ENCODE measurements at regions not wholly inside any gene's neighbourhood (a gene's known extent, or its start where the extent isn't known, plus 50 kb on each side); places are given as distances from the start of the nearest gene placed in this dataset.

DNA sequence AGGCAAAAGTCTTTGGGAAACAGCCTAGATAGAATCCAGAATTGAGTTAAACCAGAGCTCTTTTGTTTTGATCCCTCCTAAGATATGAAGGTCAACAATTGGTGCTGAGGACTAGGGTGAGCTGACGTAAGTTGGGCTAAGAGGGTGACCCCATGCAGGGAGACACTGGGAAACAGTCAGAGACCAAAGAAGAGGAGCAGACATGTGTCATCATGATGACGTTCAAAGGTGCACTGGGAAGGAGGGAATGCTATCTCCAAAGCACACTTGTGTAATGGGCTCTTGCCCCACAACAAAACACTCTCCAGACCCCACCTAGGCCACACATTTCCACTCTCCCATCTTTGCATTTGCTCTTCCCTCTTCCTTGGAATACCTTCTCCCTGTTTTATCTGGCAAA lies 481.4 kb downstream of the COG6 start:
- DNase-seq: no peak

DNA sequence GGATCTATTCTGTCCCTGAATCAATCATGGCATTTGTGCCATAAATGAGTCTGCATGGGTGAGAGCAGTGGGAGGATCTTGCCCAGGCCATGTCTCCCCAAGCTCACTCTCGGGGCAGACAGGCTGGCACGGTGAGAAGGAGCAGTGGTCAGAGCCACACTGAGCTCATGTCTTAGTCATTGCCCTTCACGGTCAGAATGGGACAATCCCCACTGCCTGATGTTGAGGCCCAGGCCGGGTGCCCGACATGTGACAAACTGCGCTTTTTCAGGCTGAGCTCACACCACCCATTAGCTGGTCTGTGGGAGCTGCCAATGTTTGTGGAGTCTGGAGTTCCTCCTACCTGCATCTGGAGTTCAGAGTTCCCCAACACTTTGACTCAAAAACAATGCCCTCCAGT lies 481.9 kb downstream of the COG6 start:
- no peak for DNase-seq

DNA sequence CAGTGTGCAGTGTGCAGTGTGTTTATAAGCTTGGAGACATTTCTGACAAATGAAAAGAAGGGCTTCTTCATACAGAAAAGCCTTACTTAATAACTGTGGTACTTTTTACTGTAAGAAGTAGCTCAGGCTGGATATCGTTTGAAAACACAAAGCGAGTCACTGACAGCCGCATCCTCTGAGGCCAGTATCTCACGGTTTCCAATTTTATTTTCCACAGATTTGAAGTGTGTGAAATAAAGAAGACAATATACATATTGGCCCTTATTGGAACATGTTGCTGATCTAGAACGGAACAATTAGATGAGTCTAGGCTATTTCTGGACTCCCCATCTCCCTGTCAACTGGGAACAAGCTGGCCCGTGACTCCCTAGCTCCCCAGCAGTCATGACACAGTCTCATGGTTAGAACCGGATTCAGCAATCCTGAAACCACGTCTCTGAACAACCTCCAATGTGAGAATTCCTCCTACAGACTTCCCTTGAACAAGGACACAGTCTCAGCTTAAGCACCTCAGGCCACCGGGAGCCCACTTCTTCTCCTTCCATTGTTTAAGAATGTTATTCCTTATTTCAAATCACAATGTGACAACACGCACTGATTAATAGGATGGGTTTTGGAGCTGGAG lies 484.5 kb downstream of the COG6 start:
- DNase-seq: no peak

DNA sequence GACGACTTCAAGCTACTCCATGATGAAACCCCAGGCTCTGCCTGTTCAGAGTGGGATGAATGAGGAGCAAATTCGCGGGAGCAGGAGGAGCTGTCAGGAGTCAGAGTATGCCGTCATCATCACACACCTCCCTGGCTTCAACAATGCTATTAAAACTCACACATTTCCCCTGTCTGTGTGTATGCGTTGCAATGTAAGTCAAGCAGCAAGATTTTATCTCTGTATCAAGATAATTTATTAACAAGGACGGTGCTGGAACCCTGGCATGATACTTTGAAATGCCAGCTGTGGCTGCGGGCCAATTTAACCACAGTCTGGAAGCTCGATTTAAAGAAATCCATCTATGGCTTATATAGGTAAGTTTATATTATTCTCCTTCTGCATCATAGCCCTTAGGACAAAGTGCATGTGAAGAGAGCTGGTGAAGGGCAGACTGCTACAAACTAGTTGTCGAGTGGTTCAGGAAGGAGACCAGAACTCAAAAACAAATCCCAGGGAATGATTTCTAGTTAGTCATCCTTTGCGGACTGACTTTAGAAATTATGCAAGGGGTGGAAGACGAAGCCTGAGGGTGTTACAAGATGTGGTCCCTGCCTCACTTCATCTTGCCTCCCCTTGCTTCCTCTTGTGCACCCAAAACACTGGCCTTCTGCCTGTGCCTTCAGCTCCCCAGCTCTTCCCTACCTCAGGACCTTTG lies 486.5 kb downstream of the COG6 start:
- DNase-seq: no peak

DNA sequence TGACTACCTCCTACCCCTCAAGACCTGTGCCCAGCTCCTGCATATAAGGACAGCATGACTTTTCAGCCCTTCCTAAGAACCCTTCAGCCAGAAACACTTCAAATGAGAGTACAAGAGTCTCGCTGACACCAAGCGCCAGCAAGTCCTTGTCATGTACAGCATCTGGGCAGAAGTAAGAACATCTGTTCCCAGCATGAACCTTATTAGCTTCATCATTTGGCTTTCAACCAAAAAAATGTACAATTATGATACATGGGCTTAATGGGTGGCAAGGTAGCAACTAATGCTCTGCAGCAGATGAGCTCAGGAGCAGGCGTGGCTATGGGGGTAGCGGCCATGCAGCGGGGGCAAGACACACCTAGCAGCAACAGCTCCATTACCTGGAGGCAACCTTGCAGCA lies 487.6 kb downstream of the COG6 start:
- DNase-seq: no peak

DNA sequence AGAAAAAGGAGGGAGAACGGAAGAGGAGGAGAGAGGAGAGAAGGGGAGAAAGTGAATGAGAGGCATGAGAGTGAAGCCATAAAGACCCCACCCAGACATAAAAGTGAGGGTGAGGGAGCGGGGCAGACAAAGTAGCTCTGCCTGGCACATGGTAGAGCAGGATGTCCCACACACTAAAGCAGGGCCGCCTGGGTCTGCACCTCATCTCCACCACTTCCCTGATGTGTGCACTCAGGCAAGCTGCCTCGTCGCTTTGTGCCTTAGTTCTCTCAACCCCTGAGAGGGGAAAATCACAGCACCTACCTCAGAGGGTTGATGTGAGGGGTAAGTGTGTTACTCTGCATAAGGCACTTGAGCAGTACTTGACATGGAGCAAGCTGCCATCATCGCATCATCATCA lies 488.1 kb downstream of the COG6 start:
- no peak for DNase-seq

DNA sequence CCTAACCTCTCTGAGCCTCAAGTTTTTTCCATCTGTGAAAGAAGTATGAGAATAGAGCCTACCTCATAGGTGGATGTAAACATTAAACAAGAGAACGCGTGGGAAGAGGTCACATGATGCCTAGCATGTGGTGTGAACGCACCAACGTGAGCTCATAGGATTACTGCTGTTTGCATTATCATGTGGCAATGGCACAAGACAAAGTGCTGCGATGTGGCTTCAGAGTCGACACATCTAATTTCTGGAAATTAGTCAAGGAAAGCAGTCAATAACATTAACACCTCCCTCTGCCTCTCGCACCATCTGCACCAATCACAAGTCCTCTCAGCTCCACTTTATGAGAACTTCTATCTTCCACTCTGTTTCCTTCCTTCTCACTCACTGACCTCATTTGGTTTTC lies 489.7 kb downstream of the COG6 start:
- no peak for DNase-seq

DNA sequence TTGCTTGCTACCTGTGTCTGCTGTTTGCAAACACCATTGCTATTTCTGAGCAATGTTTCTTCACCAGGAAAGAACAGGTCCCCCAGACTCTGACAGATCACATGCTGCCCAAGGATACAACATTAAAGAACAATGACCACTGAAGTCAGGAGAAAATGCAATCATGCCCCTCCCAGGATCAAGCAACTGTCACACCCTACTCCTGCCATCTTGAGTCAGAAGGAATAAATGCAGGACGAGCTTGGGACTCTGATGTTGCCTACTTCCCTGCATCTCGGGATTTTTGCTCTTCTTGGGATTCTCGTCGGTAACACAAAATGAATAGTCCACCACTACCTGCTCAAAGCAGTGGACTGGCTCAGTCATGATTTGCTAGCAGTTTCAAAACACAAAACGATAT lies 490.6 kb downstream of the COG6 start:
- no peak for DNase-seq

DNA sequence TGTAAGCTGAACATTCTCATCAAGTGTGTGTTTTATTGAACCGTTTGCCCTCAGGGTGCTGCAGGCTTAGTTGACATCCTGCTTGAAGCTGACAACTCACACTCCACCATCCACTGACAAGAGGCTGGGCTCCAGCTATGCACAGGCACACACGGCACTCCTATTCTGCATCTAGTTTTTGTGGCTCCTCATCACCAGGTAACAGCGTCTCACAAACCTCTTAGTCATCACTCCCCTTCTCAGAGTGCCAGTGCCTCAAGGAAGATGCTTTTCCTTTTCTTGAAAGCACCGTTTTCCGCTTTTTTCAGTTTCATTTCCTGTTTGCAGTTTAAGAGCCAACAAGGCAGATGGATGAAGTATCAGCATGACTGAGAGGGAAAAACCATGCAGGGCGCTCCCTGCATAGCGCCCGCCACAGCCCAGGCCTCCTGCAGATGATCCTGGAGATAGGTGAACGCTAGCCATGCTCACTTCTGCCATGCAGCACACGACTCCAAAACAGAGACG lies 491.2 kb downstream of the COG6 start:
- no peak for DNase-seq

DNA sequence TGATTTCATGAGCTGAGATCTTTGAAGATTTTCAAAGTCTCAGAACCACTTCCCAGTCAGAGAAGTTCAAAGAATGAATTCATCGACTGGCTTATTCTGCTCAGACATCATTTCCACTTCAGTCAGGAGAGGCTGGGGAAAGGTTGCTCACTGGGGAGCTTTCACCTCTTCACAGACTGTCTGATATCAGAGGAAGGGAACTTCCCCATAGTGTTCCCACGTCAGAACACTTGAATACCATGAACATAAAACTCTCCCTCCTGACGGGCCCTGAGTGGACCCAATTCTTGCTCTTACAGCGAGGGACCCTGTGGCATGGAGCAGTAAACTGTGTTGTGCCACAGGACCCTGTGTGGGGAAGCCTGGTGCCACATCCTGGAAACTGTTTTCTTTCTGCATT lies 492.6 kb downstream of the COG6 start:
- no peak for DNase-seq

DNA sequence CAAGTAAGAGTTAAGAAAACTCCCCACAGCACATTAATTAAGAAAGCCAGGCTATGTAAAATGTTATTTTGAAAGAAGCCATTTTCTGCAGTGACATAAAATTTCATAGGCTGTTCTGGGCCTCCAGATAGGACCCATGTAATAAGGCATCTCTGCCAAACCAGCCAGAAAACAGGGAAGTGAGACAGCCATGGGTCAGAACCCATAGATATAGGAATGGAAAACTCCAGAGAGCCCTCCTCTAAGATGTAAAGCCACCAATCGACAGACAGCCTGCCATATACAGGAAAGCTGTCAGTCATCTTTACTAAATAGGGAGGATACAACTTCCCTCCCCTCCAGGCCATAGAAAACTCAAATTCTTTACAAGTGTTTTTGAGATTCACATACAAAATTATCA lies 493.3 kb downstream of the COG6 start:
- no peak for DNase-seq

DNA sequence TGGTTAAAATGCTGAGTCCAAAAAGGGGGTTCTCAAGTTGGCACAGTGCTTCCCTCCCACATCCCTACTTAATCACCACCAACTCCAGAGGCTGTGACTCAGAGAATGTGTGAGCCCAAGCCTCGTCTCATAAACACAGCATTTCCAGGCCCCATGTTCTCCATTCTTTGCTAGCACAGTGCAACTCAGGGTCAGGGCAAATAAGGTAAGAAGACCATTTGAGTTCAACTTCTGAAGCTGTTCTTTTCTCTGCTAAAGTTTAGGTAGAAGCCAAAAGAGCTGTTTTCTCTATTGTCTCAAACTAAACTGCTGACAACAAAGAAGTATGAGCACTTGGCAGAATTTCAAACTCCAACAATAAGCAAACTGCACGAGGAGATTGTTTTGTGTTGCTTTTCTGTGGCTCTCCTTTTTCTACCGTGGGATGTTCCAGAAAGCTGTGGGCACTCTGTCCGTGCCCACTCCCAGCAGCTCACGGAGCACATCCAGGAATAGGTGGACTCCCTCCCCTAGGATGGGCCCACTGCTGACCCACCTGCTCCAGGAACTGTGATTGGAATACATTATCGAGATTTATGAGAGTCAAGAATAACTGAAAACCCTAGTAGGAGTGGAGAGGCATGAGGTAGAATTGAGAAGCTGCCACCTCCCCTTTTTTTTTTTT lies 494.3 kb downstream of the COG6 start:
- DNase-seq: peak in 8 of 58 donors; percentile 6 to 43 (median 18)

DNA sequence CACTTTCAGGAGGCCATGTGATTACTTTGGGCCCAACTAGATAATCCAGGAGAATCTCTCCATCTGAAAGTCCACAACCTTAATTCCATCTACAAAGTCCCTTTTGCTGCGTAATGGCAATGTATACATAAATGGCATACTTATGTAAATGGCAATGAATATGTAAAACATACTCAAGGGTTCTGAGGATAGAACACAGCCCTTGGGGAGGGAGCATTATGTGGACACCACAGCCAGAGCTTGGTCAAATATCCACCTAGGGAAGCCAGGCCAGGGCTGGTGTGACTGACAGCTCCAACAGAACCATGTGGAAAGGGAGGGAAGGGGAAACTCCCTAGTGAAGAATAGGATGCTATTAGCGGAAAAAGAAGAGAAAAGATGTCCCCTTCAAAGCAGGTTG lies 496.2 kb downstream of the COG6 start:
- DNase-seq: no peak

DNA sequence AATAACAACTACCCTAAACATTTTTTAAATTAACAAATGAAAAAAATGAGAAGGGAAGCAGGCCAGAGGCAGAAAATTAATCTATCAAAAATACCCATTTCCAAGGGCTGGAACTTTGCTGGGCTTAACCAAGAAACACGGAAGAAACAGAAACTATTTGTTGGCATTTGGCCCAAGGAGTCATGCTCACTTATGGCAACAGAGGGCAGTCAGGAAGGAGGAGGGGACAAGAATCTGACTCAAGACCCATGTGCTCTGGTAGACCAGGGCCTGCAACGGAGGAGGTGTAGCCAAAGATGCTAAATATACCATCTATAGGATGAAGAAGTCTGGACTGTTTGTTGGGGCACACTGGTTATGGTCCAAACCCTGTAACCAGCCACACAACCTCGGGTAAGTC lies 496.7 kb downstream of the COG6 start:
- no peak for DNase-seq

DNA sequence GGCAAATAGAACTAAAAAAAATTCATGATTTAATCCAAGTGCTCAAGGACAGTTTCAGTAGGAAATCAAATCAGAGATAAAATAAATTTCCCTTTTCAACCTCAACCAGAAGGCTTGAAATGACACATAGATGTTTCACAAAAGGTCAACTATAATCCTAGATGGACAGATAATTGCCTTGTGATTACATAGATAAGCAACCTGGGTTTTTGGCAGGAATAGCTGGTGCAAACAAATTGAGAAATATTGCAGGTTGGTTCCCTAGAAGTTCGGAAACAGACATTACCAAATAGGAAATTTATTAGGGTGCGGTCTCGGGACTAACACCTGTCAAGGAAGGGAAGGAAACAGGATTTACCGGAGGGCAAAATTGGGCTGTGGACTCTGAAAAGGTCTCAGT lies 497.5 kb downstream of the COG6 start:
- no peak for DNase-seq

DNA sequence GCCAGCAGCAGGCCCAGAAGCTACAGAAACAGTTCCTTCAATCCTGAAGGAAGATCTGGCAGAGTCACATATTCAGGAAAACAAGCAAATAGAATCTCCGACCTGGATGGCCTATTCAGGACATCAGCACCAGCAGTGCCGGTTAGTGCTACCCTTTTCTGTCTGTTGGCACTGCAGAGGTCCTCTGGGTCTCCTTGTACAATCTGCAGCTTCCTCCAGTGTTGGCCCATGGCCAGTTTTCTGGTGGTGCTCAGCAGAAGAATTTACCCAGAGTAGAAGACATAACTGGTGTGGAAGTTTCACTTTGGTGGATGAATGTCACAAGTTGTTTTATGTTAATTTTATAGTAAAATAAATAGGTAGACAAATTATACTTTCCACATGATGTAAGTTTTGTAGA lies 498.1 kb downstream of the COG6 start:
- DNase-seq: no peak

DNA sequence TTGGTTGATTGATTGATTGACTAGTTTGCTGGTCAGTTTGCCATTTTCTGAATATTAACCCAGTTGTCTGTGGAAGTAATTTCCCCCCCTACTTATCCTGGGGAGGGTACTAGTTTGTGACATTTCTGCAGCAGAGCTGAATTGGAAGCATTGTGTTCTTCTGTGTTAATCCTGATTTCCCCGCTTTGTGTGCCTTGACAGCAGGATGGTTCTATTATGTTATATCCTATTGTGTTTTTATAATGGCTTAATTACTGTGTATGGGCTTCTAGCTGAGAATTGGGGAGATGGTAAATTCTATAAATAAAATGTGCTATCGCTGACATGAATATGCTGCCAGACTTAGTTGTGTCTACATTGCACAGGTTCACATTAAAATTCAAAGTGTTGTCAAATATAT lies 499.7 kb downstream of the COG6 start:
- DNase-seq: no peak

DNA sequence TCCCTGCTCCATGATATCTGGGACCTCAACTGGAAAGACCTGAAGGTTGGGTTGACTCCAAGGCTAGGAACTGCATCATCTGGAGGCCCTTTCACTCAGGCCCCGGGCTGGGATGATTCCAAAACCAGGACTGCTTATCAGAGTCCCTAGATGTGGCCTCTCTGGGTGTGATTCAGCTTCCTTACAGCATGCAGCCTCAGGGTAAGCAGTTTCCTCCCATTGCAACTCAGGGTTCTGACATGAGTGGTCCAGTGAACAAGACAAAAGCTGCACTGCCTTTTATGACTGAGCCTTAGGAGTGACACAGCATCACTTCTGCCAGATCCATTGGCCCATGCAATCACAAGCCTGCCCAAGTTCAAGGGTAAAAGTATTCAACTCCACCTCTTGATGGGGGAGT lies 502.8 kb downstream of the COG6 start:
- DNase-seq: no peak

DNA sequence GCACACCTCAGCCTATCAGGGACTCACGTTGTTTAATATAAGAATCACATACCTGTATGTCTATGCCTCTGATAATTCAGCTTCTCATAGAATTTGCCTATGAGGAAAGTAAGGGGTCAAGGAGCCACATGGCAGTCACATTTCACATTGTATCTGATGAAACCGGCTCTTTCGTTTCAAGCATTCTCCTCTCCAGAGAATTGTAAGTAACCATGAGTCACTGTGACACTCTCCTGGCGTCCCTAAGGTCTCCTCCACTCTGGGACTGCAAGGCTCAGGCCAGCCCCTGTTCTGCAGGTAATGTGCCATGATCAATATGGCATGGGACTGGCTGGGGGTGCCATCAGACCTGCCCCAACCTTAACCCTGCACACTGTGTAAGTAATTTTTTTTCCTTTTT lies 503.3 kb downstream of the COG6 start:
- no peak for DNase-seq

DNA sequence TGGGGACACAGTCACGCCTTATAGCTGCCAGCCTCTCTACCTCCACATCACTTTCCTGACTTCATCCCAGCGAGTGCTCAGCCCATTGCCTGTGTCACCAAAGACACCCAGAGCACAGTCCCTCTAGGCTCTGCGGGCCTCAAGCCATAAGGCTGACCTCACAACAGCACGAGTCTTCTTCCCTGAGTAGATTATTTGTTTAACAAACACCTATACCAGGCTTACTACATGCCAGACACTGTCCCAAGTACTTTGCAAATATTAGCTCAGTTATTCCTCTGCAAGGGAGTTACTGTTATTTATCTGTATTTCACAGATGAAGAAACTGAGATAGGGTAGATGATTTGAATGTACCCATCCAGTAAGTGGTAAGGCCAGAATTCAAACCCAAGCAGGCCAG lies 504.3 kb downstream of the COG6 start:
- no peak for DNase-seq

DNA sequence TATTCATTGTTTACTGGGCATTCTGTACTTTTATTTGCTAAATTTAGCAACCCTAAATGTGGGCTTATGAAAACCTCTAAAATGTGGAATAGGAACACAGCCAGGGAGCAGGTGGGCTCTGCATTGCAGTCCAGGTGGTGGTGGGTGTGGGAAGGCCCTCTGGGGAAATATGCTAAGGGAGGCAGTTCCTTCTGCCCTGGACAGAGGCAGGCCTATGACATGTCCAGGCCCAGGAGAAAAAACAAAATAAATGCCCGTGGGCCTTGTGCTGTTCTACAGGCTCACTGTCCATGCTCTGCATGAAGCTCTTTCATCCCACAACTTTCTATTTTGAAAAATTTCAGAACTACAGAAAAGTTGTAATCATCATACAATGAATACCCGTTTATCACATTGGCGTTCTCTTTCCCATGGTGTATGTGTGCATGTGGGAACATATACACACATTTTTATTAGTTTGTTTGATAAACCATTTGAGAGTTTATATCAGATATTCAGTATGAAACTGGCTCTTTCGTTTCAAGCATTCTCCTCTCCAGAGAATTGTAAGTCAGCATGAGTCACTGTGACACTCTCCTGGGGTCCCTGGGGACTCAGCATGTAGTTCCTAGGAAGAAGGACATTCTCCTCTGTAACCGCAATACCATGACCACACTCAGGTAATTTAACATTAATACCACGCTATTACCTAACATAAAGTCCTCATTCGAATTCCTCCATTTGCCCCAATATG lies 505.3 kb downstream of the COG6 start:
- no peak for DNase-seq

DNA sequence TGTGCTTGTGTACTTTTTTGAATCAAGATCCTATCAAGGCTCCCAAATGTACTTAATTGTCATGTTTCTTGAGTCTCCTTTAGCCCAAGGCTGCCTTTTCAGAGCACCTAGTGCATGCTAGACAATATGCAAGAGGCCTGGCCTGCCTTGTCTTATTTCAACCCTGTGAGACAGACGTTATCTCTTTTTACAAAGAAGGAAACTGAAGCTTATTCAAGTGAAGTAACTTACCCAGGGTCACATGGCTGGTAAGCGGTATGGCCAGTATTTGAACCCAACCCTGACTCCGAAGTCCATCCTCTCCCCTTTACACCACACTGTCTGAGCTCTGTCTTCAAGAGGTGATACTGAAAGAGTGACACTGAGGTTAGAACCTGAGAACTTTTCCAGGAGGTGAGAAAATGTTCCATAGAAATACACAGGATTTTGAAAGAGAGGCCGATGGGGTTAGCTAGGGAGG lies 505.1 kb downstream of the FOXO1 start:
- no peak for DNase-seq
